COLO668 (cell line): ENCODE measurements at regions not wholly inside any gene's neighbourhood (a gene's known extent, or its start where the extent isn't known, plus 50 kb on each side); places are given as distances from the start of the nearest gene placed in this dataset.

ENCODE experiments used
- DNase-seq: peaks from one replicate; lab custom pipeline; 2025; ENCODE audit not compliant: unreplicated experiment; lab: John Stamatoyannopoulos, UW

DNA sequence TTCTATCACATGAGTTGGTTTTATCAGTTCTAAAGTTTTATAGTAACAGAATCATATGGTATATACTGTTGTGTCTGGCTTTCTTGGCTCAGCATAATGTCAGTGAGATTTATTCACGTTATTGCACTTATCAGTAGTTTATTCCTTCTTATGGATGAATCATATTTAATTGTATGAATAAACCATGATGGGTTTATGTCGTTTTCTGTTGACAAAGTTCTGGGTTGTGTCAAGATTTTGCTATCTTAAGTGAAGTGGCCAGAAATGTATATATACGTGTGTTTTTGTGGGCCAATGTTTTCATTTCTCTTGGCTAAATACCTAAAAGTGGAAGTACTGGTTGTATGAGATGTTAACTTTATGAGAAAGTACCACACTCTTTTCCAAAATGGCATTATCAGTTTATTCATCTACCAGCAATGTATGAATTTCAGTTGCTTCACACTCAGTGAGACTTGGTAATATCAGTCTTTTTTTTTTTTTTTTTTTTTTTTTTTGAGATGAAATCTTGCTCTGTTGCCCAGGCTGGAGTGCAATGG lies 112.4 kb upstream of the DCBLD2 start:
- no peak for DNase-seq

- DNase-seq, result no peak
Measured at GRCh38 chr3:99013077-99013476, 111.6 kb upstream of the DCBLD2 start.

DNA sequence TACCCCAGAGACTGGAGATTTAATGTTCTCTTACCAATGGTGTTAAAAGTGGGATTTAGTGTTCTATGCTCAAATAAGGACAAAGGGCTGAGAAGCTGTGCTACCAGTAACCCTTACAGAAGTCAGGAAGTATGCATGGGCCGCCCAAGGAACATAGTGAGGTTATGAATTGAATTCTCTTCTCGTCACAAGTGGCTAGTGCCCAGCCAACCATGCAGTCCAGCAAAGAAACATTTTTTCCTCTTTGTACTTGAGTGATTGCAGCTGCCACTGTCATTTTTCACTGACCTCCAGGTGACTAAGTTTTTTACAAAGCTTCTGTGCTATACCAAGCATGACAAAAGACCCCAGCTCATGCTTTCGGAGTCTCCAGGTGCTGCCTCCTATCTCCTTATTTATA lies 110.6 kb upstream of the DCBLD2 start:
- no peak for DNase-seq

GRCh38 chr3:99009851-99010250 lies 108.4 kb upstream of the DCBLD2 start:
- no peak for DNase-seq

- DNase-seq, result no peak
Measured at GRCh38 chr3:99006686-99007085, 105.2 kb upstream of the DCBLD2 start.

GRCh38 chr3:98999675-99000074 lies 98.2 kb upstream of the DCBLD2 start:
- DNase-seq, result no peak

GRCh38 chr3:98994128-98994762 lies 92.8 kb upstream of the DCBLD2 start:
- DNase-seq, result no peak

GRCh38 chr3:98991393-98991792 lies 89.9 kb upstream of the DCBLD2 start:
- no peak for DNase-seq

DNA sequence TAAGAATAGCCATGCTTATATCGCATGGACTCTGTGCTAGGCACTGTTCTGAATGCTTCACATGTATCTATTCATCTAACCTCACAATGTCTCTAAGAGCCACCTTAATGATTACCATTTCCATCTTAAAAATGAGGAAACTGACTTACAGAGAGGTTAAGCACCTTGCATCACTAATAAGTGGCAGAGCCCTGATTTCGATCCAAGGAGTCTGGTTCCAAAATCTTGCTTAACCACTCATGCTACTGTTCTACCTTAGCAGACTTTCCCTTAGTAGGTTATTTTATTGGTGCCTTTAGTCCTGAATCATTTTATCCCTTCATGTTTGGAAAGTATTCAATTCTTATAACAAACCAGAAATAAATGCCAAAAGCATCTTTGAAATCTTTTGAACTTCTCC lies 89.2 kb upstream of the DCBLD2 start:
- DNase-seq, result no peak

- no peak for DNase-seq
Measured at GRCh38 chr3:98986073-98986472, 84.6 kb upstream of the DCBLD2 start.

- no peak for DNase-seq
Measured at GRCh38 chr3:98985431-98985830, 83.9 kb upstream of the DCBLD2 start.

DNA sequence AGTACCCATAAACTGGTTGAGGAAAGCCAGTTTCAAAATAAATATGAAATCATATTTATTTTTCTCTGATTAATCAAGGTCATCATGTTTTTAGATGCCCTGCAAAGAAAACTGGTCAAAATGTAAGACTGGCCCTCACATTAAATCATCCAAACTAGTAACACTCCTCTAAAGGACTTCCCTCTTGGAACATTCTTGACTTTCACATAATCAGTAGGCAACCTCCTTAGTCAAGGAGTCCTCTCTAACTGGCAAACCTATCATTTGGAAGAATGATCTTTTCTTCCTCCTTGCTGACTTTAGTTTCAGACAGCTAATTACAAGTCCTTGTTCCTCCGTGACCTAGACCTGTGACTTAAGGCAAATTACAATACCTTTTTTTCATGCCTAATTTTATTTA lies 82.5 kb upstream of the DCBLD2 start:
- no peak for DNase-seq

DNA sequence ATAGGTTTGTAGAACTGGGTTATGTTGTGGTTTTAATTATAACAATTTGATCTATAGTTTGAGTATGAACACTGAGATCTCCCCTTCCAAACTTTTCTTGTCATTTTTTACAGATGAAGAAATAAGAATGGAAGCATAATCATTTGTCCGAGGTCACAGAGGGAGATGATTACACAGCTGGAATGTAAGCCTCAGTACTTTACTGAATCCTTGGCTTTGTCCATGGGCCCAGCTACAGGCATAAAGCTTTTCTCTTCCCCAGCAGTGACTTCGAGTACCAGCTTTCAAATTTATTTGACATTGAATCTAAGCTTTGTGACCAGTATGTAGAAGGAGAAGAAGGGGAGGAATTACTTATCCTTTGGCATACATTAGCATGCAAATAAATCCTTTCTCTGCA lies 80.9 kb upstream of the DCBLD2 start:
- DNase-seq, result no peak

DNA sequence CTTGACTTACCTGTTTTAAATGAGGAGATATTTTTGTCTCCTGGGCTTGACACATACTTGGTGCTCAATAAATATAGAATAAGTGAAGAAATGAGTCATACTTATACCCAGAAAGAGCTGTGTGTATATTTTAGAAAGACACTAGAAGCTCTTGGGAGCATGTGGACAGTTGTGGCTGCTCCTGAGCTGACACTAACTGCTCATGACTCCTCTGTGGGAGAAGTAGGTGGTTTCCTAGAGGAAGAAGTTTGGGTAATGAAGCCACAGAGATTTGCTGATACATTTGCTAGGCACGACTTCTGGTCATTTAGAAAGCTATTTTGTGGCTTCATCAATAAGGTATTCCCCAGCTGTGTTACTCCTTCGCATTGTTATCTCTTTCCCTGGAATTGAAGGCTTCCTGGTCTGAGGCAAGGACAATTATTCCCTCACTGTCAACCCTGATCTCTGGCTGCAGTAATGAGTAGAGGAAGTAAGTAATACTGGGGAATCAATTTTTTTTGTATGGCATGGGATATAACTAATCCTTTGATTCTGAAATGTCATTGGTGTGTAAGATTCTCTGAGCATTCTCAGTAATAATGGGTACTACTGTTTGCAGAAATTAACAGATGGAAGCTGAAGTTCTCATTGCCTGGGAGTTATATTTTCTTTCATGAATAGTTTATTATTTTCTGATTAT lies 79.6 kb upstream of the DCBLD2 start:
- no peak for DNase-seq

- no peak for DNase-seq
Measured at GRCh38 chr3:98979296-98979695, 77.8 kb upstream of the DCBLD2 start.

- DNase-seq, result no peak
Measured at GRCh38 chr3:98978068-98978811, 76.7 kb upstream of the DCBLD2 start.

- no peak for DNase-seq
Measured at GRCh38 chr3:98977520-98977919, 76.0 kb upstream of the DCBLD2 start.

GRCh38 chr3:98974442-98974841 lies 72.9 kb upstream of the DCBLD2 start:
- no peak for DNase-seq

GRCh38 chr3:98972720-98973119 lies 71.2 kb upstream of the DCBLD2 start:
- no peak for DNase-seq

- DNase-seq, result no peak
Measured at GRCh38 chr3:98972155-98972554, 70.7 kb upstream of the DCBLD2 start.

DNA sequence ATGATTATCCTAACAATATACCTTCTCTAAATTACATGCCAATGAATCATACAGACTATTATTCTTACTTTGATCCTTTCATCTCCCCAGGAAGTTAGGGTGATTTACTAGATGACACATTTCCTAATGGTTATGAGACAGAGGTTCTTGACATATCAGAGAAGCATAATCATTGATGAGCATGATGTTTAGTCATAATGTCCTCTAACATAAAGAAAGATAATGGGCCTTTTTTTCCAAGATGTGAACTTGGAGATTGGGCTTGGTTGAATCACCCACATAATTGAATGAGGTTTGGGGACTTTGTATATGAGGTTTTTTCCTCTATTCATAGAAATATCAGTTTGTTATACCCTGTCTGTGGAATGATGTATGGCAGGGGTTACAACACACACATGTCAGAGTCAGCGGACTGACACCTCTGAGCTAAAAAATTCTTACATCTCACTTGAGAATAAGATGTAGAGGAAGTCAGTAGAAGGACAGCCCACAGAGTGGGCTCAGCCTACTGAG lies 69.7 kb upstream of the DCBLD2 start:
- DNase-seq, result no peak

- no peak for DNase-seq
Measured at GRCh38 chr3:98969295-98969694, 67.8 kb upstream of the DCBLD2 start.
